ENCODE measurements at regions not wholly inside any gene's neighbourhood (a gene's known extent, or its start where the extent isn't known, plus 50 kb on each side); places are given as distances from the start of the nearest gene placed in this dataset.
"Not testable (repeated sequence)": the region's sequence is repeated elsewhere in the genome, so short reads cannot be mapped to it uniquely, and the experiment has no call there.

DNA sequence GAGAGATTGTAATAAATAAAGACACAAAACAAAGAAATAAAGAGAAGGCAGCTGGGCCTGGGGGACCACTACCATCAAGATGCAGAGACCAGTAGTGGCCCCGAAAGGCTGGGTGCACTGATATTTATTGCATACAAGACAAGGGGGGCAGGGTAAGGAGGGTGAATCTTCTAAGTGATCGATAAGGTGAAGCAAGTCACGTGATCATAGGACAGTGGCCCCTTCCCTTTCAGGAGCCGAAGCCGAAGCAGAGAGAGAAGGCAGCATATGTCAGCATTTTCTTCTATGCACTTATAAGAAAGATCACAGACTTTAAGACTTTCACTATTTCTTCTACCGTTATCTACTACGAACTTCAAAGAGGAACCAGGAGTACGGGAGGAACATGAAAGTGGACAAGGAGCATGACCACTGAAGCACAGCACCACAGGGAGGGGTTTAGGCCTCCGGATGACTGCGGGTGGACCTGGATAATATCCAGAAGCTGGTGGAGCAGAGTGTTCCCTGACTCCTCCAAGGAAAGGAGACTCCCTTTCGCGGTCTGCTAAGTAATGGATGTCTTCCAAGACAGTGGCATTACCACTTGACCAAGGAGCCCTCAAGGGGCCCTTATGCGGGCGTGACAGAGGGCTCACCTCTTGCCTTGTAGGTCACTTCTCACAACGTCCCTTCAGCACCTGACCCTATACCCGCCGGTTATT, 126.4 kb downstream of the RBM46 start:
- not testable (repeated sequence) for DNase-seq

DNA sequence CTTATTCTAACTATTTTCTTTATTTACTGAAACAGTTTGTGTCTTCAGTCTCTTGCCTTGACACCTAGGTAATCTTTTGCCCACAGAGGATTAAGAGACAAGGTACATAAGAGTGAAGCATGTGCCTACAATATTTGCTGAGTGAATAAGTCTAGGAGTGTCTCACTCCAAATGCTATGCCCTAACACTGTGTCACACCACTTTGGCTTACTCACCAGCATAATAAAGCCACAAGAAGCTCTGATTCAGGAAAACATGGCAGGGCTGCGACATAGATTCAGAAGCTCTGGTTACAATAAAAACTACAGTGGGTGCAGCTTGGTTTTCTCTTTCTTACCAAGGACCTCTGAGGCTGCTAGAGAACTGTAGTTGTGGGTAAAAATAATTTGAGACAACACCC, 127.1 kb downstream of the RBM46 start:
- no peak for DNase-seq

DNA sequence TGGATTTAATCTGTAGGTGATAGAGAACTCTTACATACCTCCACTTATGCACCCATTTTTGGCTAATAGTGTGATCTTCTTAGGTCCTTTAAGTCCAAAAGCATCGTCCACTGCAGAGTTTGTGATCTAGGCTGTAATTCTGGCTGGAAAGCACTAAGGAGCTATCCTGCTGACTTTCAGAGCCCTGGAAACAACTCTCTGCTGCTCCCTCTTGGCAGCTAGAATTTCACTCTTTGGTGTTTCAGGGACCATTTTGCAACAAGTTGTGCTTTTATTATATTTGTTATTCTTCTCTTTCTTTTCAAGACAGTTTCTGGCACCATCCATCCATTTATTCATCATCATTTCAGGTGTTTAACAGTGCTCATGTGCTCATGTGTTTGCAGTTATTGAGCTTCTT, 130.0 kb downstream of the RBM46 start:
- no peak for DNase-seq

DNA sequence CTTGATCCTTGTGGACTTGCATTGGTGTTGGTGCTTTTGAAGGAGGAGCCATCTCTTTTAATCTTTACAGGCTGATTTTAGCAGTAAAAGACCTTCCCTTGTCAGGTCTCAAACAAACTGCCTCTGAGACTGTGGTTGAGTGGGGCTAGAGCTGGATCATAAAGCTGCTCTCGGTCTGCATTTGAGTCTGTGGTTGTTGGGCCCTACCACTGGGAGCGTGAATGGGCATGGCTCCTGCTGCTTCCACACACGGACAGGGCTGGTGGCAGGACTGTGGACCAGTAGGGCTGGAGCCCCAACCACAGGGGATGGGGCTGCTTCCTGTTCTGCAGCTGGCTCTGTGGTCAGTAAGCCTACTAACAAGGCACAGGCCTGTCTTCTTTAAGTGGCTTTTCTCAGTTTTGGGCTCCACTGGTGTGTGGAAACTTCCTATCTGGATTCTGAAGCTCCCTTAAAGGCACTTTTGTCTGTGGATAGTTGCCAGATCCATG, 130.6 kb downstream of the RBM46 start:
- no peak for DNase-seq

DNA sequence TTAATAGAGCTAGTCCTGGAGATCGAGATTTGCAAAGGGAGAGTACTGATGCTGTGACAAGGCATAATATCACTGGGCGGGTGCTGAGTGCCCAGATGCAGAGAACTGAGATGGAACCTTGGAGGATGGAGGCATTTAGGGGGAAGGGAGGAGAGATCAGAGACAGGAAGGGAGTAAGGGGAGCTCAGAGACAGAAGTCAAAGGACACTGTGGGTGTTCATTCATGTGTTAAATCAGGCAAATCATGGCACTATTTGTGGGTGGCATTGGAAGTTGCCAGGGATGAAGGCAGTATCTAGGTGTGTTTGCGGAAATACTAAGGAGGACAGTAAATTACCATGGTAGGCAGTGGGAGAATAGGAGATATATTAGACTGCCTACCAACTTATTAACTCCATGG, 135.0 kb downstream of the RBM46 start:
- DNase-seq, result no peak

DNA sequence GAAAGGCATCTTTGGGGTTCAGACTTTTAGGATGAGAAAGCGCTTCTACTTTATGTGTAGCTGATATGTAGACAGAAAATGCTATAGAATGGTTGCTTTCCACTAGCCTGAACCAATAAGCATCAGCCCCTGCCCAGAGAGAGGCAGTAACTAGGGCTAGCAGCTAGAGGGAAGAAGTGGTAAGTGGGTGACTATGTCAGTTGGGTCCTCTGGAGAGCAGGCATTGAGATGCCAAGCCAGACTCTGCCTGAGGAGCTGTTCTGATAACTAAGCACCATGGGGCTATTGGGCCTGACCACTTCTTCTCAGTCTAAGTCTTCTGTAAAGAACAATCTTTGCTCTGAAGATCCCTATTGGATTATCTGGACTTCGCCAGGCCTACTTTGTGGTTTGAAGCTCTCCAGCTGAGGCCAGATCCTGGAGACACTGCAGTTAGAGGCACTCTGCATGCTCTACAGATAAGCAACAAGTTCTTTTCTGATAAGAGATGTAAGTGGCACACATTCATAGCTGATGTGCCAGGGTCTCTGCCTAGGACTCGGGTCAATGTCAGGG, 146.1 kb downstream of the RBM46 start:
- DNase-seq, result no peak

DNA sequence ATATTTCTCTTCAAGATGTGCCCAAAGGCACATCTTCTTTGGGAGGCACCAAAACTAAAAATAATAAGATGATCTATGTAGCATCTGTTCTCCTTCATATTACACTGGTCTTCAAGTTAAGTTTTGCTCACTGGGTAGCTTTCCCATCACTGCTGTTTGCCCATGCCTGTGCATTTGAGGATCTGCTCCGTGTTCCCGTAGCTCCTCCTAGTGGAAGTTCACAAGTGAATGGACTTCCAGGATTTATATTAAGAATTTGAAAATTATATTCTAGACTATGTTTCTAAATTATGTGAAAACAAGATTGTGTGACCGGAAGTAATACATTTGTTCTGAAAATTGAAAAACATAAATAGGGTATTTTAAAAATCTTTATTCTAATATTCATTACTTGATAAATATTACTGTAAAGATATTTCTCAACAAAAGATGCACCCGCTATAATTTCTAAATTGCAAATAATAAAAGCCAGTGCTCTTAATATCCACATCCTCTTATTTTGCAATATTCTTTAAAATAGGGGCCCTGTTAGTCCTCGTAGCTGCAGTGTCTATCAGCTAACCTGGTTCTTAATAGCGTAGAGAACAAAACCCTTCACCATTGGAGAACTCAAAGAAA, 147.7 kb downstream of the RBM46 start:
- DNase-seq, result no peak

DNA sequence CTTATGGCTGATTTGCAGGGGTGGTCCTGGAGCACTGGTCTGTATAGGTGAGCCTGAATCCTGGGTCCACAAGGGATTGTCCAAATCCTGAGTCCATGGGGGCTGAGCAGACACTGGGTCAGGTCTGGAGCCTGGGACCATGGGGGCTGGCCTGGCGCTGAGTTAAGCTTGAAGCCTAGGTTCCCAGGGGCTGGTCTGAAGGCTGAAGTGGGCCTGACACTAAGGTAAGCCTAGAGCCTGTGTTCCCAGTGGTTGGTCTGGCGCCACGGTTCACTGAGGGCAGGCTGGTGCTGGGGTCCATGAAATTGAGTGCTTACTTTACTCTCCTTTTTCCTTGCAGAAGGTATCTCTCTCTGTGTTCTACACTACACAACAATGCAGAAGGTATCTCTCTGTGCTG, 155.8 kb downstream of the RBM46 start:
- DNase-seq, result no peak

DNA sequence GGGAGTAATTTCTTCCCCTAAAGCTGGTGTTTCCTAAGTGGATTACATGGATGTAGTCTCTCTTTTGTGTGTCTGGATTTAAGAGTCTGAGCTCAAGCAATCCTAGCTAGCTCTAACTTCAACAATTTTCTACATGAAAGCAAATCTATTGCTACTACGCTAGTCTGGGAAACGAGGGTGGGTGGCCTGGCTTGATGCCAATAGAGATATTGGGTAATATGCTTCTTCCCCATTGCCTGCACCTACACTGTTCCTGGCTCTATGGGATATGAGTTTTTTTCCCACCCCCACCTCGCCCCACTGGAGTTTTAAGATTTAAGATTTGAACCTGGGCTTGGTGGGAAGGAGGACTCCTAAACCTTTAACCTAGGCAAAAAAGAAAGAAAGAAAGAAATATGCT, 158.8 kb downstream of the RBM46 start:
- DNase-seq, result no peak

DNA sequence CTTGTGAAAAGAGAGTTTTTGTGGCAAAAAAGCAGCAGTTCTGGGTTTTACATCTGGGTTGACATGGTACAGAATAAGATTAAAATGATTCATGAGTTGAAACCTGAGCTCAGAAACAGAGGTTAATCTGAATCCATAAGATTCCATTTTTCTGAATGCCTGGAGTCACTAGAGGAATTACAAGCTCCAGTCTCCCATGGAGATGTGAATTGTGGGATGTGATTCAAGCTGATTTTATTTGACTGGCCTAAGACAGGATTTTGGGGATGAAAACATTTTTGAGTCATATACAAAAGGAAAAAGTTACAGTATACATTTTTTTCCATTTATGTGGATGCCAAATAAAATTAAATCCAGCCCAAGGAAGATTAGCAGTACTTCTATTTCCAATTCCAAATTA, 161.1 kb downstream of the RBM46 start:
- no peak for DNase-seq

DNA sequence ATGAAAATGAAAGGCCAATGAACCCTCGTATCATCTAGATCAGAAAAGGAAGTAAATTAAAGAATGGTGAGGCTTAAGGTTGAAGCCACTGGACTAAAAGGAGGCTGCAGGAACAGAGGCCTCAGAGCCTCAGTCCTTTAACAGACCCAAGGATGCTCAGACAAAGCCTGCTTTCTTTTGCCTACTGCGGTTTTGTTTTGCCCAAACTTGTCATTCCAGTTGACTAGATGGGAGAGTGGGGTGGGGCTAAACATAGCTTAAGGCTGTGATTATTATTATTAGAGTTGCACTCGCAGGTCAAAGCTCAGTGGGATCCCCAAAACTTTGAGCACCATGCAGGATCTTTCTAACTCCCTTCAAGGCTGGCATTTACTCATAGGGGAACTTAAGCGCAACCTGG, 163.9 kb downstream of the RBM46 start:
- DNase-seq, result no peak

DNA sequence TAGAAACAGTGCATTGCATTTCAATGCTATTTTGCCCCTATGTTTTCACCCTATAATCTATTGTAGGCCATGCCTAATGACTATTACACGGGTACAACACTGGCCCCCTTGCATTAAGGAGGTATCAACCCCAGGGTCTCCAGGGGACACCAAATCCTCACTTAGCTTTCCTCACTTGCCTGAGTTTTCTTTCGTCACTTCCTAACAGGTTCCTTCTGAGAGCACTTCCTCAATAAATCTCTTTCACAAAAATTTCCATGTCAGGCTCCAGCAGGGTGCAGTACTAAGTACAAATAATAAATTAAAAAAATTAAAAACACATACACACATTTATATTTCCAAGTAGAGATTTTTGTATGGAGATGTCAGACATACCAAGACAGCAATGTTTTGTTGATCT, 165.0 kb downstream of the RBM46 start:
- DNase-seq, result no peak

DNA sequence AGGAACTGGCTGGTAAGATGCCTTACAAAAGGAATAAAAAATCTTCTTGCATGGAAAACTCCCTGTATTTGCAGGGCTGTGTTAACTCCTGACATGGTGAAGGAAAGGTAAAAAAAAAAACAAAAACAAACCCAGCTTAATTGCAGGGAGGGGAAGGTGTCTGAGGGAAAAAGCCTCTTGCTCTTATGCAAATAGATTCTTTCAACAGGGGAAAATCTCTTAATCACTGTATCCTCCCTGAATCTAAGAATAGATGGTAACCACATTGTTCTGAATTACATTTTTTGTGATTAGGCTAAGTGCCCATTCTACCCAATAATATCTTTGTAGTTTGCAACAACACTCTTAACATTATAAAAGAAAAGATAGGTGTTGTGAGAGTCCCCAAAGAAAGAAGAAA, 172.6 kb downstream of the RBM46 start:
- DNase-seq, result no peak

DNA sequence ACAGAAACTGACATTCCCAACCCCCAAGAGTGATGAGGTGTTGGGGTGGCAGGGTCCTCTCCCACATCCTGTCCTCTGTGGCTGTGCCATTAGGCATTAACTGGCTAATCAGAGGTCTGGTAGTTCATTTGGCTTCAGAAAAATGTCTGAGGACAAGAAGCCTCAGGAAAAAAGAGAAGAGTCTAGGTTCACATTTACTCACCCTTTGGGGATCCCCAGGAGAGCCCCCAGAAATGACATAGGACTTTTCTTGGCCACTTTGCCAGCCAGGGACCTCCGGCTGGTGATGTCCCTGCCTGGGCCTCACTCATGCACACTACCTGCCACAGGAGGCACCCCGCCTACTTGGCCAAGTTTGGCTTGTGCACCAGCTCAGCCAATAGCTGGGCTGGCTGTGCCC, 173.0 kb downstream of the RBM46 start:
- no peak for DNase-seq

DNA sequence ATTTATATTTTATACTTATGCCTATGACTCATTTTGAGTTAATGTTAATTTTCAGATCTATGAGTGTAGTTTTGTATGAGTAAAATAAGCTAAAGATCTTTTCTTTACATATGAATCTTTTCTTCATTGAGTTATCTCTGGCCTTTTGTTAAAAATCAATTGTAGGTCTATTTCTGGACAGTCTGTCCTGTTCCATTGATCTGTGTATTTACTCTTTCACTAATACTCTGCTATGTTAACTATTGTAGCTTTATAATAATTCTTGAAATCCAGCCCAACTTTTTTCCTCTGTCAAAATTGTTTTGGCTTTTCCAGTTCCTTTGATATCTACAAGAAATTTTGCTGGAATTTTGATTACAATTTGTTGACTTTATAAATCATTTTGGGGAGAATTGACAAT, 177.0 kb downstream of the RBM46 start:
- DNase-seq, result no peak

DNA sequence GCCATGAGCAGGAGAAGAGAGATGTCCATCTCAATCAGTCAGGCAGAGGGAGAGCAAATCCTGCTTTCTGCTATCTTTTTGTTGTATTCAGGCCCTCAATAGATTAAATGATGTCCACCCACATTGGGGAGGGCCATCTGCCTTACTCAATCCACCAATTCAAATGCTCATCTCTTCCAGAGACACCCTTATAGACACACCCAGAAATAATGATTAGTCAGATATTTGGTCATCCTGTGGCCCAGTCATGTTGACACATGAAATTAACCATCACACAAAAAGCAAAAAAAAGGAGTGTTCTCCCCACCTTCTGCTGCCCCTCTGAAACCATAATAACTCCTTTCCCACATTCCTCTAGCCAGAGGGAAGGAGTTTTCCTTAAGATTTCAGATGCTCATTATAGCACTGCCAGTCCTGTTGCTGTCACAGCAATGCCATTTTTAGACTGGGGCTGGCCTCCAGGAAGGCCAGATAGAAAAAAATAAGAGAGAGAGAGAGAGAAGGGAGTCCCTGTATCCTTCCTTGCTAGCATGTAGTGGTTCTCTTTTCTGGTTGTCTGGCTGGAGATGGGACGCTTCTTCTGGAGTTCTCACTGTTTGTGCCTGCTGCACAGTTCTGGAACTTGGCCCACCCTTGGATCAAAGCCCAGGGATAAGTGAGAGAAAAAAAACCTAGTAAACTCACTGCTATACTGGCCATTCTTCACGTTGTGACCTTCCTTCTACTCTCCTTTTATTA, 177.7 kb downstream of the RBM46 start:
- peak in 2 of 14 donors; percentile 2 to 9 for DNase-seq

DNA sequence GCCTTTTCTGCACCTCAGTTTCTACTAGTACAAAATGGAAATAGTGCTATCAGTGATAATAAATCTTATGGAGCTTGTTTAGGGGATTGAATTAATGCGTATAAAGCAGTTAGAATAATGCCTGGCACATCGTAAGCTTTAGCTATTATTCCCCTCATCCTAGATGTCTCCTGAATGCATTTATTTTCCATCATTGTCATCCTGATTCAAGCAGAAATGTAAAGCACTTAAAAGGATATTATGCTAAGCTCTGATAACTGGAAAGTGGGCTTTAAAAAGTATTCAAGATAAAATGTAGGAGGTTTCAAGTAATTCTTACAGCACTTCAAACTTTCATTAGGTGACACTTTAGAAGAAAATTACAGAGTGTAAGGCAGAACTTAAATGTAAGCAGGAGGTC, 178.7 kb downstream of the RBM46 start:
- DNase-seq, result no peak

DNA sequence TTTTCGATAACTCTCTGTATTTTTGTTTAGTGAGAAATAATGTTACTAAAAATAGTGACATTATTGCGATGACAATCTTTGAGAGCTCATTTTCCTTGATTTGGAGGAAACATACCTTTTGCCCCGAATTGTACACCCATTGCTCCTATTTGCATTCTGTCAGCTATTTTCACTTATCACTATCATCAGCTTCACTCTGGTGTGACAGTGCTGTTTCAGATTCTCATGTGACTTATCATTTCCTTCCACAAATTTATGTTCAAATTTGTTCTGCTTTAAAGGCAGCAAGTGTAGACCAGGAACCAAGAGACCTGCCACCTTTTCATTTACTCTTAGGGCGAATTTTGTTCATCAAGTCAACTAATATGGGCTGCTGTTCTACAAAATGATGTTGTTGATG, 179.4 kb downstream of the RBM46 start:
- no peak for DNase-seq

DNA sequence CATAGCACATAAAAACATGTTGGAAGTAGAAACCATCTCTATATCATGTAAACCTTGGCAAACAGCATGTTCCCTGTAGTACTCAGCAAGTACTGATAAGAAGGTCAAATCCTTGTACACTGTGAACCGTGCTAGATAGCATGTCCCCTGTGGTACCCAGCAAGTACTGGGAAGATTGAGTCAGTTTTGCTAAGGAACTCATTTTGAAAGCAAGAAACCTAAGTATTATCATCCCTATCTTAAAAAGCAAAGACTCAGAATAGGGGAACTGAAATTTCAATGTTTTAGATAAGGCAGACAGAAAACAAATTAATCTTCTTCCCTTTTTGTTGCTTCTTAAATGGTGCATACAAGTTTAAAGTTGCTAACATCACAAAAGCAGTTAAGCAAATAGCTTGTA, 180.2 kb downstream of the RBM46 start:
- no peak for DNase-seq

DNA sequence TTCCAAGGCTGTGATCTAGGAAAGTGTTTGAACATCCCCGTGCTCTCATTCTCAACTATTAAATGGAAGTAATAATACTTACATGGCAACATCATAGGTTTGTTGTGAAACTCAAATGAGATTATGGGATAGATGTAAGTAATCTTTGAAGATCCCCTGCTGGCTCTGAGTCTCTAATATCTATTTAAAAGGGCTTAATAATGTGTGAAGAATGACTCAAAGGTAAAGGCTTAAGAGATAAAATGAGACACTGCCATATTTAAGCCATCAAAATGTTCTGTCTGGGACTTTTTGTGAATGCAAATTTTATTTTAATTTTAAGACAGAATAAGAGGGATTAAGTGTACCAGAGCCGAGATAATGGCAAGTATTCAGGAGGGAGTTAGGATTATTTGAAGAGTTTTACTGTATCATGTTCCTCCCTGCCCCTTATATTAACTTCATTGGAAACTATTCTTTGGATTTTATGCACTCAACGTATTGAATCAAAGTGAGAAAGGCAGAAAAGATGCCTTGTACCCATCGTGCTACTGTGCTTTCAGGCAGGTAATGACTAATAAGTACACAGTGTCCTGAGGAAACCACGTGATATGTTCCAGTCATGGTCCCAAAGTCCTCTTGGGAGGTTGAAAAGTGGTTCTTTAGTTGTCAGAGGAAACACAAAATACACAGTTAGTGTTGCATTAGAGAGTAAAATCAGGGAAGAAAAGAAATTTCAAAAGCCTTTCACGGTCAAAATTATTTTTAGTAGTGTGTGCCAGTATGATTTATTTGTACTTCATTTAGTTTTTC, 192.4 kb downstream of the RBM46 start:
- no peak for DNase-seq

DNA sequence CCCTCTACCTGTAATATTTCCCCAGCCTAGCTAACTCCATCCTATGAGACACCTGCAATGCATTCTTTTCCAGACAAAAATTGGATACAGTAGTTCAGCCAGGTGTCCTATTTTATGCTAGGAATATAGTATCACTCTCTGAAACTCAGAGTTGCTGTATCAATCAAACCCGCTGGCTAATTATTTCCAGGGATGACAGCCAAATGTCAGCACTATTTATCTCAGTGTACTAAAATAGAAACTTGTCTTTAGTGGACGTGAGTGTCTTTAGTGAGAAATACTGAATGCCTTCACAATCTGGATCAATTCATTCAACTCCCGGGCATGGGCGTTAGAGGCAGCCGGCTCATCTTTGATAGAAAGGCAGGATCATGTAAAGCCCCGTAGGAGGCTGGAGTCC, 196.2 kb downstream of the RBM46 start:
- no peak for DNase-seq

DNA sequence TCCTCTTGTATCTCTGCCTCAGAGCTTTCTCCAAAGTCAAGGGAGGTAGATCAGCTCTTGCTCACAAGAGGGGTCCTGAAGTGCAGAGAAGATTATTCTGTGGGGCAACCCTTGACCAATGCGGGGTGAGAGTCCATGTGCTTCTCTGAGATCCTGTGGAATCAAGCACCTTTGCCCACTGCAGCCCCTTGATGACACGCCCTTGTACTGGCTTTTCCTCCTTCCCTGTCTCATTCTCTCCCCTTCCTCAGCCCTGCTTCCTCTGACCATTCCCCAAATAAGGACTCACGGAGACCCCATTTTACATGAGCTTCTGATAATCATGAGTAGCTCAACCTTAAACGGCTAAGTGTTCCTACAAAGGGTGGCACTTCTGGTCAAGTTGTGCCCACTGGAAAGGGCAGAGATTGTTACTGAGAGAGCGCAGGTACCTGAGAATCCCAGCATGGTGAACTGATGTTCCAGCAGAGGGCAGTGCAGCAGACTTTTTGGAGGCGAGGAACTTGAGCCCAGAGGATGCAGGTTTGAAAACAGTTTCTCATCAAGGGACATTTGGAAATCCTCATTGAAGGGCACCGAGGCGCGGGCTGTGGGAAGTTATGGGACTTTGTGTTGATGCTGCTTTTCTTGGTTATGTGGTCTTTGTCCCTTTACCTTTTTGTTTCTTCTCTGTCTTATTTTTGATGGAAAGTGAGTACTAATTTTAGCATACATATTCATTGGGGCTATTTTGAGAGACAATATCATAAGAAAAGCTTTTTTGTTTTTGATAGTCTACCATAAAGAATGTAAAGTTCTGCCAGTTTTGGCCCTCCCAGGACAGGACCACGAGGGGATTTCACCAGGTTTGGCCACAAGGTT, 201.3 kb downstream of the RBM46 start:
- DNase-seq, result peak in 6 of 14 donors; percentile 3 to 34 (median 9)

Measured in C1 segment of cervical spinal cord (tissue), 14 donors.